H1 (cell line): ENCODE measurements at regions not wholly inside any gene's neighbourhood (a gene's known extent, or its start where the extent isn't known, plus 50 kb on each side); places are given as distances from the start of the nearest gene placed in this dataset.

Experiments
- EP300 ChIP-seq, 2 experiments: IDR thresholded peaks; 1 replicate in 1 of 2; 2 replicates in 1 of 2; pipeline ENCODE4 v1.6.1; 2011 to 2012; ENCODE audit warnings: low read depth in 2 of 2, low read length in 2 of 2, mild to moderate bottlenecking in 2 of 2, borderline replicate concordance in 1 of 2, inconsistent platforms in 1 of 2, moderate library complexity in 1 of 2
- EZH2 ChIP-seq: fragments of 200-600 bp; sonication (generic); IDR thresholded peaks from 2 replicates; pipeline ENCODE4 v1.7.1; 2012; ENCODE audit warnings: low read depth, mild to moderate bottlenecking, moderate library complexity, low read length, inconsistent platforms; ENCODE audit not compliant: severe bottlenecking
- SIX5 ChIP-seq: IDR thresholded peaks from 2 replicates; pipeline ENCODE4 v1.6.1; 2011; ENCODE audit warnings: mild to moderate bottlenecking, low read depth, low read length
- ZNF274 ChIP-seq: IDR thresholded peaks from 2 replicates; pipeline ENCODE4 v1.7.0; 2012; ENCODE audit warnings: low read length, borderline replicate concordance; ENCODE audit errors: extremely low read depth

- TF ChIP-seq EZH2, result no peak
- TF ChIP-seq SIX5, result no peak
- no peak for TF ChIP-seq ZNF274
- TF ChIP-seq EP300 (IDR thresholded peaks at IDR 0.05; ENCODE audit: borderline replicate concordance in 1 of 2, low read depth in 2 of 2, low read length in 2 of 2), result no peak
These were observed 1122.9 kb upstream of the B3GALT2 start (continued) for GRCh38 chr1:194309269-194309668.
